Endometrium (tissue), 2 donors: ENCODE measurements at regions not wholly inside any gene's neighbourhood (a gene's known extent, or its start where the extent isn't known, plus 50 kb on each side); places are given as distances from the start of the nearest gene placed in this dataset.
"Not testable (repeated sequence)": the region's sequence is repeated elsewhere in the genome, so short reads cannot be mapped to it uniquely, and the experiment has no call there.

Source experiments
- FAIRE-seq: peaks from 2 replicates; lab custom pipeline; 2012; peaks lifted over from hg19 to GRCh38; lab: Jason Lieb, UNC
- donor health status: control.
- donor health status: control.

DNA sequence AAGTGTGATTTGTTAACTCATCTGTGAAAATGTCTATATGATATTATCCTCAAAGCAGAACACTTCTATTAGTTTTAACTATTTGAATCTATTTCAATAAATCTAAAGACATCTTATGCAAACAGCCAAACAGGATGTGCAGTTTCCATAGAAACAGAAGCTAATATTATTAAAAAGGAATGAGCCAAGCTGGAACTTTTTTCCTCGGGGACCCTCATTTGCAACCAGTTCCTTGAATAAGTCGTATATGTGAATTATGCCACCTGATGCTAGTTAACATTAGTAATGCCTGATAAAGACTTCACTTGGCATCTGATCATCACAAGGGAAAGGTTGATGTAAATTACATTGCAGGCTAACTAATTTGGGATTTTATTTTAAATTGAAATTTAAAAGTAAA, 216.9 kb upstream of the SMLR1 start:
- no peak for FAIRE-seq

DNA sequence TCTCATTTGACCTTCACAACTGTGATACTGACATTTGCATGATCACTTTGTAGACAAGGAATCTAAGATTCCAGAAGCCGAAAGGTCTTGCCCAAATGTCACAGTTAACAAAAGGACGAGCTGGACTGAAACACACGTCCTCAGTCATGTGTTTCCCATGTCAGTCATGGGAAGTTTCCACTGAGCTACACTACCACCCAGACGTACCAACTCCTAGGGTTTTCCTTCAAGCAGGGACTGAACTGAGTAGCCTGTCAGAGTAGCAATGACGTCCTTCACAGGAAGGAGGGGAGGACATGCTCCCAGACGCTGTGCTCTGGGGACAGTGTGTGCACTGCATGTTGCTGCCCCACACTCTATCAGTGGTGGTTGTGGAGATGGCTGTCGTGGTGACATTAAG, 215.8 kb upstream of the SMLR1 start:
- FAIRE-seq, result no peak

DNA sequence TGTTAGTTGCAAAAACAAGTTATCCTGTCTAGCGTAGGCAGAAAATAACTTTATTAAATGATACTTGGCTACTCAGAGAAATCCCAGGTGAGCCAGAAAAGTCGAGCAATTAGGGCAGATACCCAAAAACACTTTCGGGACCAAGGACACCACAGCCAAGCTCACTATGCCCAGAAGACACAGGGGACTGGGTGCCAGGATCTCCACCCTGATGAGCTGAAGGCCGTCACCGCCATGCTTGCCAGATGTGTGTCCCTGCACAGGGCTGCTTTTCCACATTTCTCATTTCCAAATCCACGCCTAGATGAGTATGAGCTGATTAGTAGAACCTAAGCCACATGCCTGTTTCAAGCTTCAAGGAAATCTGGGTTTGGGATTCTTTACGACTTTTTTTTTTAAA, 214.0 kb upstream of the SMLR1 start:
- FAIRE-seq, result no peak

DNA sequence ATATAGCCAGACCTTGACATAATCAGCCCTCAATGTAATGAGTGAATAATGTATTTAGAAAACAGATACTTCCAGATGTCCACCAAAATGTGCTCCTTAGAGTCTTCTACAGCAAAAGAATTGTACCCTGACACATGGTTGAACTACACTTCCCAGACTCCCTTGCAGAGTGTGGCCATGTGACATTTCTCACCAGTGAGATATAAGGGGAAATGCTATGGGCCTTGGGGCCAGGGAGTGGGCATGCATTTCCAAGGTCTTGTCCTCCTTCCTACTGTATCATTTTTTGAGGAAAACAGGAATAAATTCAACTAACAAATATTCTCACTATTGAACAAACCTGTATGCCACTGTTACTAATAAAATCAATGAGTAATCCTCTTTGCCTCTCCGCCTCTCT, 211.4 kb upstream of the SMLR1 start:
- no peak for FAIRE-seq

DNA sequence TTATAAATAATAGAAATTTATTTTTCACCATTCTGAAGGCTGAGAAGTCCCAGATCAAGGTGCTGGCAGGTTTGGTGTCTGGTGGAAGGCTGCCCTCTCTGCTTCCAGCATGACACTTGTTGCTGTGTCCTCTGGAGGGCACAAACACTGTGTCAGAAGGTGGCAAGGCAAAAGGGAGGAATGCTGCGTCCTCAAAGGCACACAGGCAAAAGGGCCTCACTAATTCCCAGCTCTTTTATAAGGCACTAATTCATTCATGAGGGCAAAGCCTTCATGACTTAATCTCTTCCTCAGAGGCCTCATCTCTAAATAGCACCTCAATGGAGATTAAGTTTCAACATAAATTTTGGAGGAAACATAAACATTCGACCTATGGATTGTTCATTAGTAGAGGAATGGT, 209.5 kb upstream of the SMLR1 start:
- FAIRE-seq, result no peak

DNA sequence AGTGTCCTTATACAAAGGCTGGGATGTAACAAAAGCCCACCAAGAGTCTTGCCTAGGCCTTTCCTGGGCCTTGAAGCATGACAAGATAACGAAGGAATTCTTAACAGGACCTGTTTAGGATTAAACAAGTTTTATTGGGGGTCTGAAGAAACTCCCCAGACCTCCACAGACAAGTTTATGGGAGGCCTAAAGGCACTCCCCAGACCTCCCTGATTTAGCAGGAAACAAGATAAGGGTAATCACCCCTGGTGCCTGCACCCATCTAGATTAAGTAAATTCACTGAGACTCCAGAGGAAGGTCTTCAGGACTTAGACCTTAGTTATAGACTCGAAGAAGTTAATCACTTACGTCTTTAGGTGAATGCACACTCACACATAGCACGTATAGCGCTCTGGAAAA, 208.4 kb upstream of the SMLR1 start:
- peak; percentile 35 for FAIRE-seq

DNA sequence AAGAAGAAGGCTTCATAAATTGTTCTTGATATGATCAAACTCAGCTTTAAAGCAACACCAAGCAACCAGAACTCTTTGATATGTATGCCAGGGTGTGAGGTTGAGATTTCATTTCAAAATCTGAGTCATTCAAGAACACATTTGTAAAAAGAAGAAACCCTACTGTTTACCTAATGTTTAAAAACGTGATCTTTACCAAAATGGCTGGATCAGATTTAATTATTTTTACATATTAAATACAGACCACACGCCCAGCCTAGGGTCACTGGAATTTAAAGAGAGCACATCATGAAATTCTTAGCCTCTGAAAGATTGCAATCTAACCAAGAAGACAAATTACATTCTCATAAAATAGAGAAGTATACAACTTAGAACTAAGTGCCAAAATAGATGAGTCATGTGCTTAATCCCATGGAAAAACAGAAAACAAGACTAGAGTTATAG, 206.8 kb upstream of the SMLR1 start:
- peak; percentile 99 for FAIRE-seq

DNA sequence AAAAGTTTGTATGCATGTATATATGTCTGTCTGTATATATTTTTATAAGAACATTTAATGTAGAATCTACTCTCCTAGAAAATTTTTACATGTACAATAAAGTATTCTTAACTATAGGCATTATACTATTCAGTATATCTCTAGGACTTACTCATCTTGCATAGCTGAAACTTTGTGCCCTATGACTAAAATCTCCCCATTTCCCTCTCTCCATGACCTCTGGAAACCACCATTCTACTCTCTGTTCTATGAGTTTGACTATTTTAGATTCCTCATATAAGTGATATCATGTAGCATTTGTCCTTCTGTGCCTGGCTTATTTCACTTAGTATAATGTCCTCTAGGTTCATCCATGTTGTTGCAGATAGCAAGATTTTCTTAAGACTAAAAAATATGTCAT, 205.1 kb upstream of the SMLR1 start:
- FAIRE-seq, result no peak

DNA sequence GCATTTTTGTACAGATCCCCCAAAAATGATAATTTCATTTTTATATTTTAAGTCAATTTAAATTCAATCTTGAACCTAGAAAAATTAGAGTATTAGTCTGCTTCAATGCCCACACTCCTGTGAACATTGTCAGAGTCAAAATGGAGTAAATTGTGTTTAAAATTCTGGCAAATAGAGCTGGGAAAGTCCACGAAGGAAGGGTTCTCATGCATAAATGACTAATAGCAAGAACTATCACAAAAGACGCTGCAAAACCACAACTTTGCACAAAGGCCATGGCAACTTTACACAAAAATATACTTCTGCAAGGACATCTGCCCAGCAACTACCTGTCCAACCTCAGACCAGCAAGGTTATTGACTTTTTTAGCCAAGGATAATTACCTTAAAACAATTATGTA, 203.2 kb upstream of the SMLR1 start:
- FAIRE-seq, result no peak

DNA sequence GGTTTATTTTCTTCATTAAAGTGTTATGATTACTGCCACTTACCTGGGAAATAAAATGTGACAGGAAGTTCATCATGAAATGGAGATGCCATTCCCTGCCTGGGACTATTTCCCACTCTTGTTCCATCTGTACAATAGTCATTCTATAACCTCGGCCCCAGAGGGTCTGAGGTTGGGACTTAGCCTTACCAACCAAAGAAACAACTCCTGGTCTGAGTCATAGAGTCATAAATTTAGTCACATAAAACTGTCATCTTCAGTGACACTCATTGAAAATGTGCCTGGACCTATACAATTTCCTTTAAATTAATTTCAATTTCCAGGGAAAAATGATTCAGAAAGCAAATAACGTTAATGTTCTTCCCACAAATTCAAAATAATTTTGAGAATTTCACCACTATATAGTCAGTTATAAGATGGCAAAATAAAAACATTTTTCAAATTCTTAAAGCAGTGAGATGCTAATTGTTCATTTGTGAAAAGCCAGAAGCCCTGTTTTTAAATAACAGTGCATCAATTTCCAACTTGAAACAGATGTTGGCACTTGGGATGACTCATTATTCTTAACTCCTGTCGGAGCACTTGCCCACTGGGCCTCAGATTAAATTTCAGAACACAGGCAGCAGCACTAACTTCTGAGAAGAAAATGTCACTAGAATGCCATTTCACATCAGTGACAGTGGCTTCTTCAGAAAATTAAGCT, 201.2 kb upstream of the SMLR1 start:
- FAIRE-seq, result peak; percentile 59

DNA sequence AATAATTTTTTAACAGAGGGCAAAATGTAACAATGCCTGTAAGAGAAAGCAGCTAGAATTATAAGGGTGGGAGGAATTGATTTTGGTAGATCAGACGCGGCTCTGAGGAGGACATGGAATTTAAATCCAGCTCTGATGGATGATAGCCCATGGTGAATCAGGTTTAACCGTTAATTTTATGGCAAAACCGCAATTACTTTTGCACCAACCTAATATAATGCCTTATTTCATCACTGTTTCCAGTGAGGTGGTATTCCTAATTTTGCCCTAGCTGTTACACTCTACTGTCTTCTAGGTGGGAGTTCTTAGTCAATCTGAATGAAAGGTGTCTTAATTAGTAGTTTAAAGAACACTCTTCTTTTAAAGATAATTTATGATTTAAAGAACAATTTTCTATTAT, 198.3 kb upstream of the SMLR1 start:
- FAIRE-seq, result no peak

DNA sequence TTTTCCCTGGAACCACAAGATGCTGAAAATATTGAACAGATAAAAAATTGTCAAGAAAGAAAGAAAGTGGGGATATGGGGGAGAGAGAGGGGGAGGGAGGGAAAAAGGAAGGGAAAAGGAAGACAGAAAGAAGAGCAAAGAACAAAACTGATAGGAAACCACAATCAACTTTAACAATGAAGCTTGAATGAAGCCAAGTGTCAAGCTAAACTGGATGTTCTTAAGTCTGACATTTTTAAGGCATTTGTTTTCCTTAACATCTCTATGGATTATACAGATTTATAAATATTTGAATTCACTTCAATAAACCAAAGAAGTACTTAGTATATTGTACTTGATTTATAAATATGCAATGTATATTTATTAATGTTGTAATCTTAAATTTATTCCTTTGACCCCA, 197.6 kb upstream of the SMLR1 start:
- FAIRE-seq, result no peak

DNA sequence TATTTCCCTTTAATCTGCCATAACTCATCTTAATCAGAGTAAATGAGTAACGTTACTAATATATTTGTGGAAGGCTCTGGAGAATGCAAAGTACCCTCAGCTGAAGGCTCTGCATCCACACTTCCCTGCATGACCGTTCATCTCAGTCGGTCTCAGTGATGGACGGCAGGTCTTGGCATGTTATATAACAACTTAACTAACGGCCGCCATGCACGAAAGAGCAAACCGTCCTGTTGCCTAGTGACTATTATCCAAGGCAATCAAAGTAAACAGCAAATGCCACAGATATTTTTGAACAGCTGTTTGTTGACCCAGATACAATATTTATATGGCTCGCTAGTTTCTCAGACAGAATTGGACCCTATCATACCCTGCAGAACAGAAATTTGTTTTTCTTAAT, 194.9 kb upstream of the SMLR1 start:
- FAIRE-seq, result peak; percentile 68

DNA sequence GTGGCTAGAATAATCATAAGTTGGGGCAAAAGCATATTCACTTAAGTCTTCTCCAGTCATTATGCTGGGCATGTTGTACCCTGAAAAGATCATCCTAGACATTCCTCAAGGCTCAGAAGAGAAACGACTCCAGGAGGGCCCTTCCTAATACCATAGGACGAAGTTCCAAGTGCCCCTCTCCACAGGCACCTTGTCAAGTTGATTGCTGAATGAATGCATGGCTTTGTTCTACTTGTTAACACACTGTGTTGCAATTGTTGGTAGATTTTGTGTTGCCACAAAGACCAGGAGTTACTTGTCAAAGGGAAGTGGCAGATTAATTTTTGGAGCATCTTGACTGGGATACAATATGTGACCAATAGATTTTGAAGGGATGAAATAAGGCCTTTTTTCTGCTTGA, 194.3 kb upstream of the SMLR1 start:
- no peak for FAIRE-seq

DNA sequence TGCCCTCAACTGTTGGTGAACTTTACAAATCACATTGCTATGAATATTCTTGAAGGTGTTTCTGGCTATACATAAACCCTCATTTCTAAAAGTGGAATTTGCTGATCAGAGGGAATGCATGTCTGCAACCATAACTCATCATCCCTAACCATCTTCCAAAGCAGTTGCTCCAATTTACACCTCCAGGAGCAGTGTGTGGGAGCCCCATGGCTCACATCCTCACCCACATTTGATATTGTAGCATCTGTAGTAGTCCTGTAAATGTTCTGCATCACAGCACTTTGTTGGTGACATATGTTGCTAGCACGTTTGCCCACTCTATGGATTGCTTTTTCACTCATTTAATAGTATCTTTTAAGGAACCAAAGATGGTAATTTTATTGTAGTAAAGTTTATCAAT, 183.8 kb upstream of the SMLR1 start:
- FAIRE-seq, result no peak

DNA sequence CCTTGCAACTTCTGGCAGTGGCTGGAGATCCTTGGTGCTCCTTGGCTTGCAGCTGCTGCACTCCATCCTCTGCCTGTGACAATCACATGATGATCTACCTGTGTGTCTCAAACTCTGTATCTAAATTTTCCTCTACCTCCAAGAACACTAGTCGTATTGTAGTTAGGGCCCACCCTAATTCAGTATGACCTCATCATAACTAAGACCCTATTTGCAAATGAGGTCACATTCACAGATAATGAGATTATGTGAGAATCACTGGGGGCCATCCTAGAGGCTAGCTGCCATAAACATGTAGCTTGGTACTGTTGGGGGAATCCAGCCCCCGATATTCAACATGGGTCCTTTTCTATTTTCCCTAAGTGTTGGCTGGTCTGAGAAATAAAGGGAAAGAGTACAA, 183.0 kb upstream of the SMLR1 start:
- no peak for FAIRE-seq

DNA sequence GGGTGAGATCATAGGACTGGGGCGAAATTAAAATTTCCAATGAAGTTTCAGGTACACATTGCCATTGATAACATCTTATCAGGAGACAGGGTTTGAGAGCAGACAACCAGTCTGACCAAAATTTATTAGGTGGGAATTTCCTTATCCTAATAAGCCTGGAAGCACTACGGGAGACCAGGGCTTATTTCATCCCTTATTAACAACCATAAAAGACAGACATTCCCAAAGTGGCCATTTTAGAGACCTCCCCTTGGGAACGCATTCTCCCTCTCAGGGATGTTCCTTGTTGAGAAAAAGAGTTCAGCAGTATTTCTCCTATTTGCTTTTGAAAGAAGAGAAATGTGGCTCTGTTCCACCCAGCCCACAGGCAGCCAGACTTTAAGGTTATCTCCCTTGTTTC, 182.4 kb upstream of the SMLR1 start:
- FAIRE-seq, result not testable (repeated sequence)

DNA sequence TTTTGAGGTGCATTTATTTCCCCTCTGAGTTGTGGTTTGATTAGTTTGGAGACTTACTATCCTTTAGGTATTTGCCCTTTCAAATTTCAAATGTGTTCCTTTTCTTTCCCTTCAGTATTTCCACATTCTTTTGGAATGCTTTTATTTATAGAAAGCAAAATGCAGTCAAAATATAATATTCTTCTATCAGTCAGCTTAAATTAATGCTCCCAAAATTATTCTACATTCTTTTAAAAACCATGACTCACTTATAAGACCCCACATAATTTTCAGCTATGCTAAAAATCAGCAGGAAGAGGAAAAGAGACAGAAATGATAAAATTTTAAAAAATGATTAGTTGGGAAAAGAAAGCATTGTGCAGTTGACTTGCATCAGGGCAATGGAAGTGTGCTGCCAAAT, 180.0 kb upstream of the SMLR1 start:
- no peak for FAIRE-seq

DNA sequence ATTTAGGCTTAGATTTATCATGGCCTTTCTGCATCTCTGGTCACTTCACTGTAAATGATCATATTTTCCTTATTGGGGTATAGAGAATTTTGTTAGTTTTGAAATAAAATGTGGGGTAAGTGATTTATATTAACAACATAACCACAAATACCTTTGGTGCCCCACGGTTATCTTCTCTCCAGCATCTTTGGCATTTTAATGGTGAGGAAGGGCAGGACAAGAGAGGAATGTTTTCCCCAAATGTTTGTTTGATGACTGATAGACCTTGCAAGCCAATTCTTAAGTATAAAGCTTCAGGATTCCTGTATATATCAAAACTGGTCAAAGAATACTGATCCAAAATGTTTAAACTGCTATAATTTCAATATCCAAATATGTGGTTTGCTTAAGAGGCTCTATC, 171.6 kb upstream of the SMLR1 start:
- no peak for FAIRE-seq

DNA sequence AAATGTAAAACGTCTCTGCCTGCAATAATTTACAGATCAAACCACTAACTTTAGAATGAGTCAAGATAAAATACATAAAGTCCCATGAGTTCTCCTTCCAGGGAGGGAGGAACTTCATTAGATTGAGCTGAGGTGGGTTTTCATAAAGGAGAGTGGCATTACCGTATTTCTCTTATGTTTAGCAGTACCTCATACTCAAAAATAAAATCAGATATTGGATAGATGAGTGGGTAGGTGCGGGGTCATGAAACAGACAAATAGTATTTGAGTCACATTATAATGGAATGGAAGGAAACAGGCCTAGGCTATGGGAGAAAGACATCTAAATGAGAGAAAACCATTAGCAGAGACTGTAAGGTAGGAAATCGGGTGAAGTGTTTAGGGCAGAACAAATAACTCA, 166.1 kb upstream of the SMLR1 start:
- no peak for FAIRE-seq

DNA sequence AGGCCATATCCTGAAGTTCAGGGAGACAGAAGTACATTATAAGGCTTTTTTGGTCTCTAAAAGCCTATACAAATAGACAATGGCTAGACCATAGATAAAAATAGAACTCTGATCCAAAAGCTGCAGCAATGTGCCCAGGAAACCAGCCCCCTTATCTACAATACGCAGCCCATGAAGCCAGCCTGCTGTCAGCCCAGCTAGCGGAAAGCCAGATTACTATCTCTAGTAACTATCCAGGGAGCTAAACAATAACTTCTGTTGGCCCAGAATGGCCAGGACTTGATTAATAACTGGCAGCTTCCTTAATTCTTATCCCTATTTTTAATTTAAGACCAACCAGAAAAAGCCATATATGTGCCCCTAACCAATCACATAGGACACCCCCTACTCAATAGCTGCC, 160.4 kb upstream of the SMLR1 start:
- FAIRE-seq, result no peak

DNA sequence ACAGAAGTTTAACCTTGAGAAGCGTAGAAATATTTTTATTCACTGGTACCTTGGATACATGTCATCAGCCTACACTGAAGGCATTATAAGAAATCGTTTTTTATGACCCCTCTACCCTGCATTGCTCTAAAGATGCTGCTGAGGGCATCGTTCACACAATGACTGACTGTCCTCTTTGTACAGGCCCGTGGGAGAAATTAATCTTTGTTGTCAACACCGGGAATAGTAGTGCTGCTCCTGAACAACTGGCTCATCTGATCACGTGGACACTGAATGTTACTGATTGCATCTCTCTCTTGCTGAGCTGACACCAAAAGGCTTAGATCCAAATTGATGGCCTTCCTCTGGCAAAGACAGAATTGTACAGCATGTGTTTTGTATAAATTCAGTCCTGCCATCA, 157.1 kb upstream of the SMLR1 start:
- FAIRE-seq, result no peak

DNA sequence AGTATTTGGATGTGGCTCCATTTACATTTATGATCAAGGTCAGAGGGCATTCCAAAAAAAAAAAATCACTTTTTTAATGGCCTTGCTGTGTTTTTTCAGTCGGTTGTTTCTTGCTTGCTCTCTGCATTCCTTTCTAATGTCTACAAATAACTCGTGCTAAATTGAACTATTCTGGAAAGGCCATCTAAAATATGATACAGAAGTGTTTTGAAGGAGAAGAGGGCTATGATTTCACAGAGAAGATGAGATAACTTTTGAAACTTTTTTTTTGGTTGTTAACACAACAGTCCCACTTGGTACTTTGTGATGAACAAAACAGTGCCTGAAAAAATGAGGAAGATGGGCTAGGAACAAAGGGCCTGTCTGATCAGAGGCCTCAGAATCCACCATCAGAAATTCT, 156.1 kb upstream of the SMLR1 start:
- peak; percentile 90 for FAIRE-seq

DNA sequence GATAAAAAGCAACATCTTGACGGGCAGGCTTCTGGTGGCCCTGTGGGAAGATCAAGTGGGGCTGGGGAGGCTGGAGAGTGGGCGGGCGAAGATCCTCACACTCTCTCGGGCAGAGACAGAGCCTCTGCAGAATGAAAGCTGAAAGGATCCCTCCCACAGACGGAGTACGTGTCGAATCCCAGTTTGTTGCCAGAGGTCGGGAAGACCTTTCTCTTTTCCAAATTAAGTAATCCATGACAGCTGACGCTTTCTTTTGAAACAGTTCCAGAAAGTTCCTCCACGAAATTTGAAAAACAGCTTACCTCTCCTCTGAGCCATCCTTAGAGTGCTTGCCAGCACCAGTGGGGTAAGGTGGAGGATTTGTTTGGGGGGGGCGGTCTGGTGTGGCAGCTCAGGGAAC, 155.6 kb upstream of the SMLR1 start:
- FAIRE-seq, result peak; percentile 94

DNA sequence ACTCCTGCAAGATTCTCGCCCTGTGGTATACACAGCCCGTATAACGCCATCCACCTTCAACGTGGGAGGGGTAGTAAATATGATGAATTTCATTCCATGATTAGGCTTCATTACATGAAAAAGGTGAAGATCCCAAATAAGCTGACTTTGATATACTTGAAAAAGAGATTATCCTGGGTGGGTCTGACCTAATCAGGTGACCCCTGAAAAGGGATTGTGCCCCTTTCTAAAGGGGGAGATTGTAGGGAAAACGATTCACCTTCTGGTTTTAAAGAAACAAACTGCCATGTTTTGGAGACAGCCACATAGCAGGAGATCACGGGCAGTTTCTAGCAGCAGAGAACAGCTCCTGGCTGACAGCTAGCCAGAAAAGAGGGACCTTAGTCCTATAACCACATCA, 155.1 kb upstream of the SMLR1 start:
- FAIRE-seq, result no peak
